ENCODE measurements at regions not wholly inside any gene's neighbourhood (a gene's known extent, or its start where the extent isn't known, plus 50 kb on each side); places are given as distances from the start of the nearest gene placed in this dataset.
"Not testable (repeated sequence)": the region's sequence is repeated elsewhere in the genome, so short reads cannot be mapped to it uniquely, and the experiment has no call there.

- TF ChIP-seq POLR2A (IDR thresholded peaks at IDR 0.05; ENCODE audit: low read depth, low read length): no peak
- no peak for FAIRE-seq
- peak; percentile 62 for DNase-seq (ENCODE audit: insufficient read length, low spot score)
These were observed 68.7 kb downstream of the ZFP36L2 start for GRCh38 chr2:43157506-43158246.

- no peak for FAIRE-seq
These were observed 70.5 kb downstream of the ZFP36L2 start for GRCh38 chr2:43155851-43156411.

GRCh38 chr2:43154685-43155084 is 71.7 kb downstream of the ZFP36L2 start:
- FAIRE-seq: no peak
- no peak for TF ChIP-seq POLR2A (IDR thresholded peaks at IDR 0.05; ENCODE audit: low read depth, low read length)
- no peak for DNase-seq (ENCODE audit: insufficient read length, low spot score)

More at GRCh38 chr2:43155851-43156411, 70.5 kb downstream of the ZFP36L2 start:
- no peak for DNase-seq (ENCODE audit: insufficient read length, low spot score)
- TF ChIP-seq POLR2A (IDR thresholded peaks at IDR 0.05; ENCODE audit: low read depth, low read length): no peak

GRCh38 chr2:43152741-43153647 is 73.4 kb downstream of the ZFP36L2 start:
- FAIRE-seq: no peak
- DNase-seq (ENCODE audit: insufficient read length, low spot score): no peak
- TF ChIP-seq POLR2A (IDR thresholded peaks at IDR 0.05; ENCODE audit: low read depth, low read length): no peak

- no peak for TF ChIP-seq POLR2A (IDR thresholded peaks at IDR 0.05; ENCODE audit: low read depth, low read length)
- DNase-seq (ENCODE audit: insufficient read length, low spot score) (no peak), FAIRE-seq (no peak)
These were observed 74.2 kb downstream of the ZFP36L2 start for GRCh38 chr2:43152186-43152585.

GRCh38 chr2:43149482-43150107 is 76.8 kb downstream of the ZFP36L2 start:
- no peak for TF ChIP-seq POLR2A (IDR thresholded peaks at IDR 0.05; ENCODE audit: low read depth, low read length)
- FAIRE-seq (no peak), DNase-seq (ENCODE audit: insufficient read length, low spot score) (no peak)

- FAIRE-seq (no peak), DNase-seq (ENCODE audit: insufficient read length, low spot score) (no peak)
- TF ChIP-seq POLR2A (IDR thresholded peaks at IDR 0.05; ENCODE audit: low read depth, low read length): no peak
These were observed 80.3 kb downstream of the ZFP36L2 start for GRCh38 chr2:43146083-43146482.

- DNase-seq (ENCODE audit: insufficient read length, low spot score) (no peak), FAIRE-seq (no peak)
- no peak for TF ChIP-seq POLR2A (IDR thresholded peaks at IDR 0.05; ENCODE audit: low read depth, low read length)
These were observed 82.1 kb downstream of the ZFP36L2 start for GRCh38 chr2:43144263-43144662.

- no peak for TF ChIP-seq POLR2A (IDR thresholded peaks at IDR 0.05; ENCODE audit: low read depth, low read length)
- DNase-seq (ENCODE audit: insufficient read length, low spot score) (no peak), FAIRE-seq (no peak)
These were observed 82.7 kb downstream of the ZFP36L2 start for GRCh38 chr2:43143756-43144155.

GRCh38 chr2:43142921-43143438 is 83.4 kb downstream of the ZFP36L2 start:
- FAIRE-seq (no peak), DNase-seq (ENCODE audit: insufficient read length, low spot score) (no peak)
- TF ChIP-seq POLR2A (IDR thresholded peaks at IDR 0.05; ENCODE audit: low read depth, low read length): no peak

GRCh38 chr2:43141636-43142151 is 84.7 kb downstream of the ZFP36L2 start:
- not testable (repeated sequence) for FAIRE-seq; DNase-seq (ENCODE audit: insufficient read length, low spot score)

- TF ChIP-seq POLR2A (IDR thresholded peaks at IDR 0.05; ENCODE audit: low read depth, low read length): no peak
- FAIRE-seq (no peak), DNase-seq (ENCODE audit: insufficient read length, low spot score) (no peak)
These were observed 86.3 kb downstream of the ZFP36L2 start for GRCh38 chr2:43139996-43140621.

GRCh38 chr2:43139501-43139900 is 86.9 kb downstream of the ZFP36L2 start:
- FAIRE-seq: no peak
- TF ChIP-seq POLR2A (IDR thresholded peaks at IDR 0.05; ENCODE audit: low read depth, low read length): no peak
- no peak for DNase-seq (ENCODE audit: insufficient read length, low spot score)

All from H54 (cell line).